H4 (cell line): ENCODE measurements at regions not wholly inside any gene's neighbourhood (a gene's known extent, or its start where the extent isn't known, plus 50 kb on each side); places are given as distances from the start of the nearest gene placed in this dataset.
"Not testable (repeated sequence)": the region's sequence is repeated elsewhere in the genome, so short reads cannot be mapped to it uniquely, and the experiment has no call there.

ENCODE experiments used
- DNase-seq: peaks from one replicate; pipeline ENCODE4 v3.0.0-alpha.2; 2015; ENCODE audit warnings: low spot score

DNA sequence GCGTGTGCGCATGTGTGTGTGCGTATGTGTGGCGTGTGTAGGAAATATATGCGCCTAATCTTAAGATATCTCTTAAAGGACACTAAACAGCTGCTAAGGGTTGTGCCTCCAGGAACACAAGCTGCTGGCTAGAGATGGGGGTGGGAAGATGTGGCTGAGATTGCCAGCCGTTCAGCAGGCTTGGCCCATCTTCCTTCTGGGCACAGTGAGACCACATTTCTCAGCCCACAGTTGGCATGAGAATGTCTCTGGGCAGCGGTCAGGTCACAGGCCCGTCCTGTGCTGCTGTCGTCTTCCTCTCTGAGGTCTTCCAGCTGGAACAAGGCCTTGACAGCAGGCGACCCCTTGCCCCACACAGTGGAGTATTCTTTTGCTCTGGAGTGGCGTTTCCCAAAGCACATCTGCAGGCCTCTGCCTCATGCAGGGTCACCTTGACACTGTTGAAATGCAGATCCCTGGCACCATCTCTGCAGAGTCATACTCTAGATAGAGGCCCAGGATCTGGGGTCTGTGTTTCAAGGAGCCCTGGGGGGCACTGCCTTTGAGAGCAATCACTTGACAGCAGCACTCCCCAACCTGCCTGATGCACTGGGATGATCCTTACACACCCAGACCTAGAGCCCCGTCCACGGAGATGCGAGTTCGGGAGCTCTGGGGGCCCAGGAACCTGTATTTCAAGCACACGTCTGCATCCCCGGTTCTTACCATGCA is 335.5 kb upstream of the SFSWAP start:
- DNase-seq: no peak

DNA sequence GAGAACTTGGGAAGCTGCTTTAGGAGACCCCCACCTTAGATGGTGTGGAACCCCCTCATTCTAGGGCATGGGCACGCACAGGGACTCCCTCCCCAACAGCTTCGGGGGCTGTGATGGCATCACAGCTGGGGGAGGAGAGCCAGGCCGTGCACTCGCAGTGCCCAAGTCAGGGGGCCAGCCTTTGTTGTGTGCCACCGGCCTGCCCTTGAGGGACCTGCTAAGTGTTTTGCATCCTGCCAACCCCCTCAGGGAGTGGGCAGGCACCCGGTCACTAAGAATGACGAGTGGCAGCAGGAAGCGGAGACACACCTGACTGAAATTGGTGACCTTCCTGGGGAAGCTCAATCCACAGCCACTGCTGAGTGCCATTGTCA is 334.9 kb upstream of the SFSWAP start:
- DNase-seq: no peak

DNA sequence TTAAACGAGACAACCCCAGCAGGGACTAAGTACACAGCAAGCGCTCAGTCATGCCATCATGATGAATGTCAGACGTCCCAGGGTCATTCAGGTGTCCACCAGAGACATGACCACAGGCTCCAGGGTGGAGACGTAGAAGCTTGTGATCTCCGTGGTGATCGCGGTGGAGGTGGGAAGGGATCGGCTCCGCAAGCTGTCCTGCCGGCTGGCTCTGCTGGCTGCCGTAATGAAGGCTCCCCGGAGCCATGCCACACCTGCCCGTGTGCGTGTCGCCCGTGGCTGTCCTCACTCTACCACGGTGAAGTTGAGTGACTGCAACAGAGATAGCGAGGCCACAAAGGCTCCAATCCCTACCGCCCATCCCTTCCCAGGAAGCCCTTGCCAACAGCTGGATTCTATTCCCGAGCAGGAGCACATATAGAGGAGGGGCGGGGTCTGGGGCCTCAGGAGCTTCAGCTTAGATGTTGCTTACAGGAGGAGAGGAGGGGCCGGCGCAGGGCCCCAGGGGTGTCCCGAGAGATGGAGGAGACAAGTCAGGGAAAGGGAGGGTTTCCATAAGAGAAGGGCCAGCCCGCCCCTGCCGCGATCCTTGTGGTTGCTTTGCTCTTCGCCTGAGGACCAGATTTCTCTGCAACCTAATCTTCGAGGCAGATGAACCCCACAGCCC is 332.6 kb upstream of the SFSWAP start:
- DNase-seq: no peak

DNA sequence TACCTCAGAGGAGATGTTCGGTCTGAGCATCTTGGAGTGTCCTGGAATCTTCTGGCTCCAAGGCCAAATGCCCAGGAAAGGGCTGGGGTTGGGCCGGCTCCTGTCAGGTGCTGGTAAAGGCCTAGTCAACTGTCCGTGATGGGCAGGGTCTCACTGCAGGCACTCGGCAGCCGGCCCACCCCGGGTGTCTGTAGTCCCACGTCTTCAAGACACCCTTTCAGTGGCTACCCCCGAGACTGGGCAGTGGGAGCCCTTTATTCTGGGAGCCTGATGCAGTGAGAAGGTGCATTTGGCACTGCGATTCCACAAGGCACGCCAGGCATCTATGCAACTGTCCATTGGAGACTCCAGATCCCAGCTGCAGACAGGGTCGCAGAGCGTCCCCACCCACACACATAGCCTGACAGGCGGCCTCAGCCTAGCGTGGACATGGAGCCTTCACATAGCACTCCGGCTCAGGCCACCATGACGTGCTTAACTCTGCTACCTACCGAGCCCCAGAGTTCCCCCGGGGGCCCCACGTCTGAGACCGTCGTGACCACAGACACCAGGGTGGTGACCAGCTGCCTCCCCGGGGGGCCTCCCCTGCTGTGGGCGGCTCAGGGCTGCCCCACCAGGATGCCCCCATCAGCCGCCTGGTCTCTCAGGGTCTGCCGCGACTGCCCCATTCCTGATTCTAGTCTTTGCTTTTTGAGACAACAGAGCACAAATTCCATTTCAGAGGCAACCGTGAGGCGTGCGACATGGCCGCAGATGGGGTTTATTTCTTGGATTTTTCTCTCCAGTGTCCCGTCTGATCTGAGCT is 331.8 kb upstream of the SFSWAP start:
- DNase-seq: no peak

DNA sequence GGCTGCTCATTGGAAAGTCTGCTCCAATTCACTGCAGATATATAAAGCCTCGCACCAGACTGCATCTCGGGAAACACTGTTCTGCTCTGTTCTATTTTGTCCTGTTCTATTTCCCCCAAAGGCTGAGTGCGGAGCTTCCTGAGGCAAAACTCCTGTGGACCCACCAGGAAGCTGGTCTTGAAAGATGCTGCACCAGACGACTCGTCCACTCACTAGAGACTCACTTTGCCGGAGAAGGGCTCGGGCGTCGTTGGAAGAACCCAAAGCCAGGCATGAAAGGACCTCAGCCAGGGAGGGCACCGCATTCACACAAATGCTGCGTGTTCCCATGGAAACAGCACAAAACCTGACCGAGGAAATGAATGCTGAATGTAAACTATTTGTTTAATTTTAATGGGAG is 331.2 kb upstream of the SFSWAP start:
- DNase-seq: no peak

DNA sequence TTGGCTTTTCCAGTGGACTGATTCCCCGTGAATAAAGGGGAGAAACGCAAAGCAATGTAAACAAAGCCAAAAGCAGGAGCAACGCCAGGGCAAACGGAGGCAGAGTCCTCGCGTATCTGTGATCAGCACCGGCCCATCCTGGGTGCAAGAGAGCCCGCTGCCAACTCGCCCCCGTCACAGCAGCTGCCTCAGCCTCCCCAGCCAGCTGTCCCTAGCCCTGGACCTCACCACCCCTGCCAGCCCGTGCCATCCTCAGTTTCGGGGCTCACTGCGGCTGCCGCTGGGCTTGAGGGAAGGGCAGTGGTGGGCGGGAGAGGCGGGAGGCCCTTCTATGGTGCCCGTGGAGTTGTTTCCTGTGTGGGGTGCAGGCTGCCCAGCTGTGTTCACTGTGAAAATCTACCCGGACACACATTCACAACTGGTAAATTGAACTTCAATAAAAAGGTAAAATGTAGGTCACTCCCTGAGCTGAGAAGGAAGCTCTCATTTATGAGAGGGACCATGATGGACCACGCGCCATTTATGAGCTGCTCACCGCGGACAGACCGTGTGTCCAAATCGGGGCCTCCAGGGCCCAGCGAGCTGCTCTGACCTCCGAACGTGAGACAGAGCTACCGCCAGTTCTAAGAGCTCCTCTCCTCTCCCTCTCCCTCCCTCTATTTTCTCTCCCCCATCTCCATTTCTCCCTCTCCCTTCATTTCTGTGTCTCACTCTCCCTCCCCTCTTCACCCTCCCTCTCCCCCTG is 330.5 kb upstream of the SFSWAP start:
- DNase-seq: no peak

DNA sequence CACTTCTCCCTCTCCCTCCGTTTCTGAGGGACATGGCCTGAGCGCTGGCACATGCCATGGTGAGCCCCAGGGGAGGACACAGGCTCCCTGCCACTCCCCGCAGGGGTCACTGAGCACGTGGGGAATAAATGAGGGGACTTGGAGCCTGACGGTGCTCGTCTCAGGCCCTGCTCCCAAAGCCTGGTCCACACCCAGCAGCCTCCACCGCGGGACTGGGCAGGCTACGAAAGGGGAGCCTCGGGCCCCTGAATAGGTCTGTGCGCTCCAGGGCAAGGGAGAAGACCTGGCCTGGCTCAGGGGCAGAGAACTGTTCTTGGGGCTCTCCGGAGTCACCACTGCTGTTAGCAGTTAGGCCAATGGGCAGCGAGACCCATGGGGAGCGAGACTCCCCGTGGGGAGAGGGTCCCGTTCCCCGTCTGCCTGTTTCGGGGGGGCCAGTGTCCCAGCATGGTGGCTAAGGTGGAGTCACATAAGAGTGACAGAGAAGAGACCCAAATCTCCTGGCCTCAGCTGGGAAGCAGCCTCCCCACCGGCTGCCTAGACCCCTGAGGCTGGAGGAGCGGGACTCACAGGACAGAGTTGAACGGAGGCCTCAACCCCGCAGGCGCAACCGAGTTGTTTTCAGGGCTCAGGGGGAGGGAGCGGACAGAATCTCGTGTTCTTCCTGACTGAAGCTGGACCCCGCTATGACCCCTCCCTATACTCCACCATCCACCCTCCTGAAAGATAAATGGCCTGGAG is 329.8 kb upstream of the SFSWAP start:
- no peak for DNase-seq

DNA sequence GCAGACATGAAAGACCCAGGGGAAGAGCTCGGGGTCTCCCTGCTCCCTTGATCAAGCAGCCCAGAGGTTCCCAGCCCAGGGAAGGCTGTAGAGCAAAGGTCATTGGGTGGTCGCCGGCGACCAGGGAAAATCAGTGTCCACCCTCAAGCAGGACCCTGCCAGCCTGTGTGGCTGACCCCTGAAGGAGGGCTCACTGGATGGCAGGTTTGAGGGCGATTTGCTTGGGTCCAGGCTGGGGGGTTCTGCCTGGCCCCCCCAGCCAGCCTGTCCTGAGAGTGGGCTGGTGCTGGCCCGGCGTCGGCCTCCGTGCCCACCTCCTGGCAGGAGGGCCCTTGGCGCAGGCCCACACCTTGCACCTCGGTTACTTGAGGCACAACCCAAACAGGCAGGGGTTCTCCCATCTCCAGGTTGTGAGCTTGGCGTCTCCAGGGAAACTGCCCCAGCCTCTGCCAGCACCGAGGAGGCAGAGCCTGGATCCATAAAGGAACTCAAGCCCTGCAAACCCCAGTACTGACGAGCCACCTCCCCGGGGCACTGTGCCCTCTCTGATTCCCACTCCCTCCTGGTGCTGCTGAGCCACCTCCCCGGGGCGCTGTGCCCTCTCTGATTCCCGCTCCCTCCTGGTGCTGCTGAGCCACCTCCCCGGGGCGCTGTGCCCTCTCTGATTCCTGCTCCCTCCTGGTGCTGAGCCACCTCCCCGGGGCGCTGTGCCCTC is 329.0 kb upstream of the SFSWAP start:
- DNase-seq: no peak

DNA sequence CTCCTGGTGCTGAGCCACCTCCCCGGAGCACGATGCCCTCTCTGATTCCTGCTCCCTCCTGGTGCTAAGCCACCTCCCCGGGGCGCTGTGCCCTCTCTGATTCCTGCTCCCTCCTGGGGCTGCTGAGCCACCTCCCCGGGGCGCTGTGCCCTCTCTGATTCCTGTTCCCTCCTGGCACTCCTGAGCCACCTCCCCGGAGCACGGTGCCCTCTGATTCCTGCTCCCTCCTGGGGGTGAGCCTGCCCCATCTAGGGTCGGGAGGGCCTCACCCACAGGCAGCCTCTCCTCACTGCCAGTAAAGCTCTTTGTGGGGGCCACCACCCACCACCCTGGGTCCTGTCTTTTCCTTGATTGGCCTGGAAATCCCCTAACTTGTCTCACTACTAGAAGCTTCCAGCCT is 327.6 kb upstream of the SFSWAP start:
- DNase-seq: no peak

DNA sequence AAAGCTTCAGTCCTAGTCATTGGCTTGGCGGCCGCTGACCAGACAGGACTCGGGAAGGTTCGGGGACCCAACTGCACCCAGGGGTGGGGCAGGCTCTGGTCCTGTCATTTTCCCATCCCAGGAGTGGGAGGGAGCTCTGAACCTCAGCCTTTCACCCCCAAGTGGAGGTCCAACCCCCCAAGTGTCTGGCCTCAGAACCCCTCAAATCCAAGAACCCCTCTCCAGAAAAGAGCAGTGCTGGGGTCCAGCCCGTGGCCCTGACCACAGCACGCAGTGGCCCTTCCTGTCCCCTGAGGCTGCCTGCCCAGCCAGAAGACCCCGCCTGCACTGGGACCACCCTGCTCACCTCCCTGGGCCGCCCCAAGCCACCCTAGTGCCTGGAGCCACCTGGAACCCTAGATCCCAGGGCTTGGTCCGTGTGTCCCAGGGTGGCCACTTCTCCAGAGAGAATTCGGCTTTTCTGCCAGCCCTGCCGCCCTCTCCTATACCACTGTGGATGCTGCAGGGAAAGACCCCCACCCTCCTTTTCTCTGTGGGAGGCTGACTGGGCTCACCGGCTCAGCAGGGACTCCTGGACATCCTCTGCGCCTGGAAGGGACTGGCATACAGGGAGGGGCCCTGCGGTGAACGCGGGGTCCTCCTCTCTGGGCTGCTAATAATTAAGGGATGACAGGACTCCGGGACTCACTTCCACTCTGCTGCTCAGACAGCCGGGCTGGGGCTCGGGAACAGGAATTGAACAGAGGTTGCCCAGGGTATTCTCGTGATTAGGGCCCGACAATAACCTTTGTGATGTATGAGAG is 326.9 kb upstream of the SFSWAP start:
- DNase-seq: no peak

DNA sequence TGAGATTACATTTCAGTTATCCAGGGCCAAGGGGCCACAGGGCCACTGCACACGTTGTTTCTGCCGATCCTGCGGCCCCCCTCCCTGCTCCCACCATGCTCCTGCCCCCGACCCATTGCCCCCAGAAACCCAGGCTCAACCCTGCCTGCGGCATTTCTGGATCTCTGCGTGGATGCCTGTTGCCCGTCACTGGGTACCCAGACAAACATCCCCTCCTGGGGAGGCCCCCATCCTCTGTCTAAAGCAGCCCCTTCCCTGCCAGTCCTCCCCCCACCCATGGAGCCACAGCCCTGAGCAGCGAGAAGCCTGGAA is 326.4 kb upstream of the SFSWAP start:
- no peak for DNase-seq

DNA sequence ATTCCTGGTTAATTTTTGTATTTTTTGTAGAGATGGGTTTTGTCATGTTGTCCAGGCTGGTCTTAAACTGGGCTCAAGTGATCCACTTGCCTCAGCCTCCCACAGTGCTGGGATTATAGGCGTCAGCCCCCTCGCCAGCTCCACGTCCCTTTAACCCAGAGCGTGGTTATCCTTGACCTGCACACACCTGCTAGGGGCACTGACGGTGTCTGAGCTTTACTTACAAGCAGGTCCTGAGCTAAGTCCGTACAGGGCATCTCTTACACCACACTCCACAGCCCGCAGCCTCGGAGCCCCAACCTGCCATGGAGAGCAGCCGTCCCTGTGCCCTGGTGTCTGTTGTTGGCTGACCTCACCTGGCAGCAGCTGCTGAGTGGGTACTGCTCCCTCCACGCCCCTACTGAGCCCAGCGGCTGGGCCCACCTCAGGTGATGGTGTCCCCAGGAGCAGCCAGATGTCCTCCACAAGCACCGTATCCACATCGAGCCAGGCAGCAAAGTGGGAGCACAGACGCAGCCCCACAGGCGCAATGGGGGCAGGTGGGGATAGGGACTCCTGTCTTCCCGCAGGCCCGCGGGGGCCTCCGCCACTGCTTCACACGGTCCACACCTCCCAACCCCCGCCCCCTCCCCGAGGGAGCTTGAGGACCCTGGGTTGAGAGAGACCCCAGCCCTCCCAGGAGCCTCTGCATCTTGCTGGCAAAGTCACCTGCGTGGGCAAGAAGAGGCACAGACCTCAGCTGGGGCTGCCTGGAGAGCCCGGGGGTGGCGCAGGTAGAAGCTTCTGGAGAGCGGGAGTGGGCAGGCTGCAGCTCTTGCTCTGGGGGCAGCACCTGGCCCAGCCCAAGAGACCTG is 325.4 kb upstream of the SFSWAP start:
- no peak for DNase-seq

DNA sequence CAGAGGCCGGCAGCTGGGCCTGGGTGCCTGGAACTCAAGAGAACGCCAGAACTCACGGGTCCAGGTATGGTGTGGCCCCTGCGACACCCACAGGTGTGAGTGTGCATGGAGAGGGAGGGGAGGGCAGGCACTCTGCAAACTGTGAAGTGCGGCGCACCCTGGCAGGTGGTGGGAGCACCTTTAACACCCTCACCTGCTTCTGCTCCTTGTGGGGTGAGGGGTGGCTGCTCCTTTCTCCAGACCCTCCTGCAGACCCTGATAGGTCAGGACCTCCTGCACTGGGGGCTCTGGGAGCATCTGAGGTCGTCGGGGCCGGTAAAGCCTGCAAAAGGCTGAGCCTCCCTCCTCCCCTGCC is 324.7 kb upstream of the SFSWAP start:
- DNase-seq: no peak

DNA sequence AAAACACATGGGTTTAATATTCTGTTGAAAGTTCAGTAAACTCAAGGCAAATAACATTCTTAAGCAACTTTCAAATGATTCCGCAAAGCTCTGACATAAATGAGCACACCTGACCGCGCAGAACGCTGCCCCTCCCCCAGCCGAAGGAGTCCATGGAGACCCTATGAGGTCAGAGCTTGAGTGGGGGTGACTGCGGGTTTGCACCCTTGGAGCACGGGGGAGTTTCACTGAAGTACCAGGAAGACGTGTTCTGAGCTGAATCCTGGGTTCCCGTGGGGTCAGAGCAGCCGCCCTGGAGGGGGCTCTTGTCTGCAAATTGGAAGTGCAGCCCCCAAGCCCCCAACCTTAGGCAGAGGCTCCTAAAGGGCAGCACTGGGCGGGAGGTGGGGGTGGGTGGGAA is 324.1 kb upstream of the SFSWAP start:
- DNase-seq: no peak

DNA sequence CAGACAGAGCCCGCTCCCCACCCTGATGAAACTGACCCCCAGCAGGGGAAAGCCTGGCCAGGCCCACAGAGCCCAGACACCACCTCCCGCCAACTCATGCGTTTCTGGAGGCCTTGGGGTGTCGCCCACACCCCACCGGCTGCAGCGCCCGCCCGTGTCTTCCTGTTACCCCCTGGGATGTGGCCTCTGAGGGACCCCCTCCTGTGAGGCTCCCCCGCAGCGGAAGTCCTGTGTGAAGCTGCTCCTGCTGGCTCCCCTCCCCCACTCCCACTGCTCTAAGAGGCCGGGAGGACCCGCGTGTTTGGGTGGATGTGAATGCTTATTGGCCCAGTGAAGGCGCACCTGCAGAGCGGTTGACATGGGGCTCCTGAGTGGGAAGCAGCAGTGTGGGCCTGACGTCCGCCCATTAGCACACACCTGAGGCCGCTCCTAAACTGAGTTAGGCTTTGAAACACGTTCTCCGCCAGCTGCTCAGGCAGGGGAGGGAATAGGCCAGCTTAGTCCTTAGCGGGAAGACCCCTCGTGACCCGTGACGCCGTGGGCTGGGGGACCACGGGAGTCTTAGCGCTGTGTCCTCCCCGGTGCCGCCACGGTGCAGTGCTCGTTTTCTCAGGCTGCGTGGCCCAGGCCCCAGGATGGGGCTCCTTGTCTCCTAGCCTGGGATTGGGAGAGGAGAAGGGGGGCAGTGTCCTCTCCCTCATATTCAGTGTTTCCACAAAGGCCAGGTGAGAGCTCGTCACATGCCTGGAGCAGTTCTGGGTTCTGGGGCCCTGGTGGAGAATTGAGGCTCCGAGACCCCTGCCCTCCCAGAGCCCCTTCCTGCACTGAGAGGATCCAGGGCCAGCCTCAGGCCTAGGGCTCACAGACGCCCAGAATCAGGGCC is 323.4 kb upstream of the SFSWAP start:
- no peak for DNase-seq

DNA sequence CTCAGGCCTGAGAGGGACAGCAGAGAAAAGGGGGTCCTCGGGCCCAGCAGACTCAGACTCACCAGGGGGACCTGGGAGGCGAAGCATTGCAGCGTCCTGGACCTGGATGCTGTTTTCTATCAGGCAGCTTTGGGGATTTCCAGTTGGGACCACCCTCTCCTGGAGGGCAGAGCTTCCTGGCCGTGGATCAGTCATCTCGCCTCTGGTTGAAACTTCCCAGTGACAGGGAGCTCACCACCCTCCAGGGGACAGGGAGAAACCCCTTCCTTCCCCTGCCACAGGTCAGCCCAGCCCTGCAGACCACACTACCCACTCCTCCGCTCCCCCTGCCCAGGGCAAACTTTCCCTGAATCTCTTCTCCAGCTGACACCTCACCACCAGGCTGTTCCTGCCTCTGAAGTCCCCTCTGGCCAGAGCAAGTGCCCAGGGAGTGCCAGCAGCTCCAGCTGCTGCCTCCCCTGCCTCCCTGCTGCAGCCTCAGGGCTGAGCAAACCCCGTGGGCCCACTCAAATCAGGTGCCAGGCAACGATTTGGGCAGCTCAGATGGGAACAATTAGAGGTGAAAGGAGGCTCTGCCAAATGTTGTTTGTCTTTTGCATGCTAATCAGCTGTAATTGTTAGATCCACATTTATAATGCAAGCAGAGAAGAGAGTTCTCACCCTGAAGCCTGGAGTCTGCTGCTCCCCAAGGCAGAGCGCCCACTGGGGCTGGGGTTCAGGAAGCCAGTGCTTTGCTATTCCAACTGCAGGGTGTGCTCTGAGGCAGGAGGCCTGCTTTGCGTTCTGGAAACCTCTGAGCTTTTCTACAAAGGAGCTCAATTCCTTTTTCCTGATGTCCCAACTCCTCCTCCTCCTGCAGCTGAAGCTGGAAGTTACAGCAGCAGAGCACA is 322.5 kb upstream of the SFSWAP start:
- DNase-seq: not testable (repeated sequence)
